GM19455 (cell line): ENCODE measurements at regions not wholly inside any gene's neighbourhood (a gene's known extent, or its start where the extent isn't known, plus 50 kb on each side); places are given as distances from the start of the nearest gene placed in this dataset.

ENCODE experiments used
- ATAC-seq: cut with Tn5 transposase; IDR thresholded peaks from one replicate; pipeline ENCODE4 v1.9.1; 2021; ENCODE audit not compliant: unreplicated experiment

DNA sequence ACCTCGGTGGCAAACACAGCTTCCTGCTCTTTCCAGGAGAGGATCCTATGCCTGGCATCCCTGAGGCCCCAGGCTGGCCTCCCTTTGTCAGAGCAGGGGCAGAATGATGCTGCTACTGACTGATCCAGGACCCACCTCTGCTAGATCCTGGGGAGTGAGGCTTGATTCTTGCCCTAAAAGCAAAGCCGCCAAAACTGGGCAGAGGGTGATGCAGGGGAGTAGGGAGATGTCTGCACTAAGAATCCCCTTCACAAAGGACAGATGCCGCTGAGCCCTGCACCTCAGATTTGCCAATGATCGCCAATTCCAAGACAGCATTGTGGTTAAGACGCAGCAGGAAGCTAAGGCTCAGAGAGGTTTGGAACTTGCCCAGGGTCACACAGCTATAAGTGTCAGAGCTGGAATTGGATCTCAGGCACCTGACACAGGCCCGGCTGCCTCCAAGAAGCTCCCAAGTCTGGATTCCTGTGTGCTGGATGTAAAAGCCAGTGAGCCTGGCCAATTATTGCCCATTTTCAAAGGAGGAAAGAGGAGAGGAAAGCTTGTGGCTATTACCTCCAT is 60.7 kb upstream of the TNRC6C start:
- no peak for ATAC-seq

DNA sequence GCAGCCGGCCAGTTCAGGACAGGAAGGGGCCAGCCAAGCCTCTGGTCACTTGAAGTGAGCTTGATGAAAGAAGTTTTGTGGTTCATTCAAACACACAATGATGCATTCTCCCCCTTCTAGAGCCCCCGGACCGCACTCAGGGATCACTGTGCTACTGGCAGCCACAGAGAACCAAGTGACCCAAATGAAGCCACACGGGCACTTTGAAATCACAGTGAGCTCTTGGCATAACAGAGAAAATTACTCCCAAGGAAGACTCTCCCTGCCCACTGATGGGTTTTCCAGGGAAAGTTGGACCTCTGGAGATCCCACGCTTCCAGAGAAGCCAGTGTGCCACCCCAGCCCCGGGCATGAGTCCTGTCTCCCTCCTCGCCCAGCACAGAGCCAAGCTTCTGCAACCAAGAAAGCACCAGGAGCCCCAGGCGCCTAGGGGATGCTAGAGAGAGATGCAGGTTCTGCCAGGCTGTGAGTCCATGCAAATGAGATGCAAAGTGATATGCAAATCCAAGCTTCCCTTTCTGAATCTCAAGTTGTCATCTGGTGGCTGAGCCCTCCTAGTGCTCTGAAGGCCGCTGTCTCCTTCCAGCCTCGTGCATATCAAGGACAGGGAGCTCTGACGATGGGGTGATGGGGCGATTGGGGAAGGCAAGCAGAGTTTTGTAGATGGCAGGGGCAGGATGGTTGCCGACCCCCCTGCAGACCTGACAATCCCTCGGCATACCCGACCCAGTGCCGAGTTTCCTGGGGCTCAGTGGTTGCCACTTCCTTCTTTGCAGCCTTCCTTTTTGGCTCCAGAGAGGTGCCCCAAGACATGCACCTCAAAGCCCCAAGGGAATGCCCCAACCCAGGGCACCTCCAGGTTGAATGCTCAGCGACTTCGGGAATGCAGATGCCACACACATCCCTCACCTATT is 59.7 kb upstream of the TNRC6C start:
- no peak for ATAC-seq

DNA sequence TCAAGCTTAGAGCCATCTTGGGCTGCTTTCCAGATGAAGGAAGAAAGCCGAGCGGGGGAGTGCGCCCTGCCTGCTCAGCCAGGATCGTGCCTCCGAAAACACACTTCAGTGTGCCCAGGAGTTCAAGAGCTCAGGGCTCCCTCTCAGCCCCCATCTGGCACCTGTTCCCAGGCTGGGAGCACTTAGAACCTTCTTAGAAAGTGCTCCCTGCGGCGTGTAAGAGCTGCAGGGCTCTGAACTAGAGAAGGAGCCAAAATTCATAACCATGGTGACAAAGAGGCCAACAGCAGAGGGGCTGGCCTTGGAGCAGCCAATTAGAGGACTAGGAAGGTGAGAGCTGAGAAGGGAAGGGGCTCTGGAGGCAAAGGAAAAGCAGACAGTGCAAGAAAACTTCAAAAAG is 59.0 kb upstream of the TNRC6C start:
- no peak for ATAC-seq

DNA sequence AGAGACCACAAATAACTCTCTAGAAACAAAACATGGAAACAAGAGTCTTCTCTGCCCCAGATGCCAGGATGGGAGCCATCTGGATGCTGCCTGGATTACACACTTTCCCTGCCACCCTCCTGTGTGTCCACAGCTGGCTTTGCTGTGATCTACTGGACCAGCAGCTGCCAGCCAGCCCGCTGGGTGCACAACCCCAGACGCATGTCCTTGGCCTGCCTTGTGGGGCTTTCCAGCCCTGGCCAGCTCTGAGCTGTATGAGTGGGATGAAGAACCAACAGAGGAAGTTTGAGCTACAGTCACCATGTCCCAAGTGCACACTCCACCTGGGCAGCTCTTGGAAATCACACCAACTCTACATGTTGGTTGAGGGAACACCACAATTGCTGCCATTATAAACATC is 57.0 kb upstream of the TNRC6C start:
- ATAC-seq = no peak

DNA sequence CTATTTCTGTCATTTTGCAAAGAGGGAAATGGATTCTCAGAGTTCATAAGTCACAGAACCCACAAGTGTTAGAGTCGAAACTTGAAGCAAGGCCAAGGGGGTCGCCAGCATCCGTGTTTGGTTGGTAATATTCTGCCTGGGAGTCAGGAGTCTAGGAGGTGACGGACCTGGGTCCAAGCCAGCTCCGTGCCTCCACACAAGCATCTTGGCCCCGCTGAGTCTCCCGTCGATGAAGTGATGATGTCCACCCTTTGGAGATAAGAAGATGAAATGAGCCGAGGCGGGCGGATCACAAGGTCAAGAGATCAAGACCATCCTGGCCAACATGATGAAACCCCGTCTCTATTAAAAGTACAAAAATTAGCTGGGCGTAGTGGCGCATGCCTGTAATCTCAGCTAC is 53.2 kb upstream of the TNRC6C start:
- no peak for ATAC-seq

DNA sequence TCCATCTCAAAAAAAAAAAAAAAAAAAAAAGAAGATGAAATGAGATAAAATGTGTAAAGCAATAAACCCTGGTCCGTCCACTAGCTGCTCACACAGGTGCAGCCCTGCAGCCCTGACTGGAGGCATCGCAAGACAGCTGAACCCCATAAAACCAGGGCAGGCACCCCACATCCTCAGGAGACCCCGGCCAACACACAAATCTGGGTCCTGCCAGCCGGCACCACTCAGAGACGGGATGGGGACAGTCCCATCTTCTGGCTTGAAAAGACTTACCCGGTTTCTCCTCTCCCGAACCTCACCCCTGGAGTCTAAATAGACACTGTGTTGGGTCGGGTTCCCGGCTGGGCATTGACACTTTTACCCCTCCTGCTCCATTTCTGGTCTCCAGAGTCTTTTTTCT is 52.7 kb upstream of the TNRC6C start:
- no peak for ATAC-seq

DNA sequence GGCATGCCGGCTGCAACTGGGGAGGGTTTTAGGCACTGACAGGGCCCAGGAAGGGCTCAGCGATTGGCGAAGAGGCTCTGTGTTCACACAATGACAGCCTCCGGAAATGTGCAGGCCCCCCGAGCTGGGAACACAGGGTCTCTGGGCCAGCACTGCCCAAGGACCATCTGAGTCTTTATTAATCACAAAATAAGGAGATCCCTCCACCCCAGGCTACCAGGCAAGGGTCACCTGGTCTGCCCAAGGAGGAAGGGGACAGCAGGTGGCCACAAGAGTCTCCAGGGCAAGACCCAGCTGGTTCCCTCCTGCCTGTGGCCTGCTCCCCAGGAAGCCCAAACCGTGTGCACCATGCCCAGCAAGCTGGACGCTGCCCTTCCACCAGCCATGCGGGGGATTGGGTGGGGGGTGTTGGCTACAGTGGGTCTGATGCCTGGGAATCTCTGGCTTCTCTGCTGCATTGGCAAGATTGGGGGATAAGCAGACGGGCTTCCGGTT is 52.1 kb upstream of the TNRC6C start:
- no peak for ATAC-seq

DNA sequence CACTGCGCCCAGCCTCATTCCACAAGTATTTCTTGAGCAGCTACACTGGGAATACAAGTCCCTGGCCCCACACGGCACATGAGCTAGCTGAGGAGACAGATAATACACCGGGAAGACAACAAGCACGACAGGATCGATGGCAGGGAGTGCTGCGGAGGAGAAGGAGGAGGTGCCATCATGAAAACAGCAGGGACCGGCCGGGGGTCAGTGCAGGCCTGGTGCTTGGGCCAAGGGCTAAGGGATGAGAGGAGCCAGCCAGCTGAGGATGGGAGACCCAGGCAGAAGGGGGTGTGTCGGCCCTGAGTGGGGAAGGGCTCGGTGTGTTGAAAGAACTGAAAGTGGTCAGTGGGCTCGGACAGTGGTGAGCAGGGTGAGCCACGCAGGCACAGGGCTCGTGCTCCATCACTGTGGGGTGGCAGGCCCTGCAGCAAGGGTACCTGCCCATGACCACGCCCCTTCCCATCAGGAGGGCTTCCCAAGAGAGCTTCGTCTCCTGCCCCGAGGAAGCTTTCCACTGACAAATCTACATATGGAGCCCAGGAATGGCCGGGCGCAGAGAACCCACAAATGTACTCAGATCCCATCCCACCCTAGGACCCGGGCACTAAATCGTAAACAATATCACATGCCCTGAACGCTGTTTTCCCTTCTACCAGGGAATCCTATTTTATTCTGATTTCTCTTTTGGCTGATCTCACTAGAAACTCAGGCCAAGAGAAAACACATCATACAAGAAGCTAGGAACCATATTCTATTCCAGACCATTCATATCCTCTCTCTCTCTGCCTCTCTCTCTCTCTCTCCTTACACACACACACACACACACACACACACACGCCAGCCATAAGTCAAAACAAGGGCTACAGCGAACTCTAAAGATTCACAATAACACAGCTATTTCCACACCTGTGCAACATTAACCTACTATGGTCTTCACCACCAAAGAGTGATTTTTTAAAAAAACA is 50.7 kb upstream of the TNRC6C start:
- no peak for ATAC-seq

DNA sequence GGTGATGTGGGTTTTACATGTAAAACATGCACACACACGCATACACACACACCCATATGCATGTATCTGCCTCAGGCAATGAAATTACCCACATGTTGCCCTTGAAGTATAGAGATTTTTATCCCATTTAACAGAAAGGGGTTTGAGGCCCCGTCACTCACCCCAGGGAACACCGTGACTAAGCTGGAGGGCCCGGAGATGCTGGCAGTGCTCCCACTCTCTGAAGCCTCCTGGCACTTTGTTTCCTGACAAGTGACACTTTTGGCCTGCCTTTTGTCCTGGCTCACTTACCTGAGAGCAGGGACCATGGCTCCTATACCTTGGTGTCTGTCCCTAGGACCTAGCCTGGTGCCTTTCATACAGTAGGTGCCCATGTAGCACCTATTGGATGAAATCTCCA is 50.0 kb upstream of the TNRC6C start:
- no peak for ATAC-seq
